IMR-90 (cell line): ENCODE measurements at regions not wholly inside any gene's neighbourhood (a gene's known extent, or its start where the extent isn't known, plus 50 kb on each side); places are given as distances from the start of the nearest gene placed in this dataset.

ENCODE experiments used
- ATAC-seq: fragments of 200-7000 bp; cut with Tn5 transposase; 2 replicates; pipeline ENCODE4 v1.9.1; 2020; ENCODE audit warnings: low read depth, mild to moderate bottlenecking, moderate library complexity
- BruUV-seq: library from RNA; stranded (reverse); fragments of 400-500 nt; replicated peaks from 2 replicates; lab custom pipeline; 2021; lab: Mats Ljungman, UMichigan
- CTCF ChIA-PET: fragments of 300-600 bp; formaldehyde crosslinking; extraction: SDS; loops from one replicate; lab custom pipeline; 2021; ENCODE audit warnings: antibody characterized with exemption; lab: Yijun Ruan, JAX
- POLR2A ChIA-PET: fragments of 300-600 bp; sonication (Branson Sonifier 250); formaldehyde crosslinking; loops from one replicate; lab custom pipeline; 2022; ENCODE audit warnings: antibody characterized with exemption; ENCODE audit not compliant: unreplicated experiment; lab: Charles Lee
- DNase-seq: peaks from one replicate; pipeline ENCODE4 v3.0.0; 2013
- H2AFZ ChIP-seq: replicated peaks from 2 replicates; pipeline ENCODE3; 2013; ENCODE audit warnings: low read length, mild to moderate bottlenecking; ENCODE audit not compliant: poor library complexity
- H2AK5ac ChIP-seq: 2 replicates; pipeline ENCODE4 v1.6.1; 2013; ENCODE audit warnings: low read depth, low read length, inconsistent platforms
- H2AK9ac ChIP-seq: replicated peaks from 2 replicates; pipeline ENCODE3; 2013; ENCODE audit warnings: mild to moderate bottlenecking, low read depth, low read length, moderate library complexity; ENCODE audit not compliant: poor library complexity
- H2BK120ac ChIP-seq: 2 replicates; pipeline ENCODE4 v1.6.1; 2013; ENCODE audit warnings: low read depth, low read length, inconsistent platforms
- H2BK15ac ChIP-seq: 3 replicates; pipeline ENCODE4 v1.6.1; 2013; ENCODE audit warnings: low read depth, low read length, inconsistent platforms
- H2BK20ac ChIP-seq: 2 replicates; pipeline ENCODE4 v1.6.1; 2013; ENCODE audit warnings: low read depth, mild to moderate bottlenecking, inconsistent platforms, low read length, moderate library complexity
- H2BK5ac ChIP-seq: 2 replicates; pipeline ENCODE4 v1.6.1; 2013; ENCODE audit warnings: mild to moderate bottlenecking, low read depth, low read length, inconsistent platforms; ENCODE audit not compliant: poor library complexity, severe bottlenecking
- H3K14ac ChIP-seq: replicated peaks from 2 replicates; pipeline ENCODE4 v1.6.1; 2013; ENCODE audit warnings: low read depth, low read length, inconsistent platforms
- H3K18ac ChIP-seq: 2 replicates; pipeline ENCODE4 v1.6.1; 2013; ENCODE audit warnings: low read depth, low read length, control low read depth
- H3K23ac ChIP-seq: 2 replicates; pipeline ENCODE4 v1.6.1; 2013; ENCODE audit warnings: low read depth, low read length, inconsistent platforms
- H3K27ac ChIP-seq: 2 replicates; pipeline ENCODE4 v1.5.1; 2013; ENCODE audit warnings: mild to moderate bottlenecking, control low read depth, low read length; ENCODE audit not compliant: insufficient read depth
- H3K27me3 ChIP-seq: 2 replicates; pipeline ENCODE4 v1.6.1; 2013; ENCODE audit warnings: low read length; ENCODE audit not compliant: control insufficient read depth, insufficient read depth
- H3K36me3 ChIP-seq: 2 replicates; pipeline ENCODE4 v1.6.1; 2013; ENCODE audit warnings: low read length, mixed read lengths; ENCODE audit not compliant: control insufficient read depth, insufficient read depth
- H3K4ac ChIP-seq: 2 replicates; pipeline ENCODE4 v1.6.1; 2013; ENCODE audit warnings: low read depth, low read length, inconsistent platforms
- H3K4me1 ChIP-seq: 2 replicates; pipeline ENCODE4 v1.6.1; 2013; ENCODE audit warnings: low read length, mixed read lengths; ENCODE audit not compliant: control insufficient read depth, insufficient read depth
- H3K4me2 ChIP-seq: 2 replicates; pipeline ENCODE4 v1.6.1; 2013; ENCODE audit warnings: low read depth, mild to moderate bottlenecking, control low read depth, low read length, moderate library complexity
- H3K4me3 ChIP-seq: 2 replicates; pipeline ENCODE4 v1.5.1; 2013; ENCODE audit warnings: low read depth, mild to moderate bottlenecking, control low read depth, low read length, moderate library complexity; ENCODE audit not compliant: insufficient read depth
- H3K56ac ChIP-seq: 2 replicates; pipeline ENCODE4 v1.6.1; 2013; ENCODE audit warnings: low read length, inconsistent platforms; ENCODE audit not compliant: insufficient read depth; ENCODE audit errors: extremely low read depth
- H3K79me1 ChIP-seq, 2 experiments: 2 replicates each; pipeline ENCODE4 v1.6.1; 2013; ENCODE audit warnings: low read length in 2 of 2, inconsistent platforms in 1 of 2, low read depth in 1 of 2
- H3K9ac ChIP-seq: 2 replicates; pipeline ENCODE4 v1.6.1; 2013; ENCODE audit warnings: low read depth, low read length, control low read depth
- H3K9me1 ChIP-seq: 2 replicates; pipeline ENCODE4 v1.6.1; 2013; ENCODE audit warnings: low read length, inconsistent platforms; ENCODE audit not compliant: insufficient read depth
- H3K9me3 ChIP-seq: 2 replicates; pipeline ENCODE4 v1.6.1; 2013; ENCODE audit warnings: low read length; ENCODE audit not compliant: control insufficient read depth, insufficient read depth
- H4K20me1 ChIP-seq: 2 replicates; pipeline ENCODE4 v1.6.1; 2013; ENCODE audit warnings: low read length, inconsistent platforms; ENCODE audit not compliant: insufficient read depth
- H4K5ac ChIP-seq: 2 replicates; pipeline ENCODE4 v1.6.1; 2013; ENCODE audit warnings: mild to moderate bottlenecking, low read depth, low read length, control low read depth
- H4K8ac ChIP-seq, 2 experiments: 2 replicates each; pipeline ENCODE4 v1.6.1; 2013; ENCODE audit warnings: low read depth in 2 of 2, low read length in 2 of 2, control low read depth in 1 of 2, inconsistent platforms in 1 of 2
- H4K91ac ChIP-seq: 2 replicates; pipeline ENCODE4 v1.6.1; 2013; ENCODE audit warnings: low read depth, low read length, inconsistent platforms; ENCODE audit not compliant: insufficient read depth
- BHLHE40 ChIP-seq: fragments of 150-350 bp; IDR thresholded peaks from 2 replicates; pipeline ENCODE4 v1.6.1; 2016; ENCODE audit warnings: mild to moderate bottlenecking, low read depth, low read length
- CHD1 ChIP-seq: IDR thresholded peaks from 2 replicates; pipeline ENCODE4 v1.6.1; 2012; ENCODE audit warnings: low read depth, low read length, improper control_type of control experiment
- MAFK ChIP-seq: IDR thresholded peaks from 2 replicates; pipeline ENCODE4 v1.6.1; 2012; ENCODE audit warnings: low read depth, low read length, improper control_type of control experiment
- NFE2L2 ChIP-seq: fragments of 150-350 bp; IDR thresholded peaks from 2 replicates; pipeline ENCODE4 v1.6.1; 2016; ENCODE audit warnings: low read depth, mild to moderate bottlenecking, low read length
- POLR2A ChIP-seq: IDR thresholded peaks from 2 replicates; pipeline ENCODE4 v1.6.1; 2012; ENCODE audit warnings: mild to moderate bottlenecking, low read depth, low read length
- RCOR1 ChIP-seq: IDR thresholded peaks from 2 replicates; pipeline ENCODE4 v1.6.1; 2012; ENCODE audit warnings: mild to moderate bottlenecking, low read length, improper control_type of control experiment; ENCODE audit not compliant: insufficient replicate concordance
- RFX5 ChIP-seq: IDR thresholded peaks from 2 replicates; pipeline ENCODE4 v1.8.0; 2012; ENCODE audit warnings: low read depth, mild to moderate bottlenecking, low read length, moderate library complexity
- WGBS, 2 experiments: methylation state at CpG; one replicate each; pipeline versions ENCODE4 v1.1.5 to v1.1.7; 2013; ENCODE audit warnings: missing lambda C conversion rate in 2 of 2; ENCODE audit not compliant: insufficient read length in 1 of 2; ENCODE audit errors: extremely low coverage in 2 of 2; 5-methylcytosine and 5-hydroxymethylcytosine counted together
- dilution Hi-C: fragments of 300-500 bp; cut with HindIII; formaldehyde crosslinking; loops from one replicate; pipeline ENCODE4 v1.14.3; 2018; ENCODE audit warnings: low sequenced_read_pairs; ENCODE audit not compliant: unreplicated experiment
- in situ Hi-C: fragments of 300-500 bp; cut with MboI; formaldehyde crosslinking; loops from 3 replicates; pipeline ENCODE4 v1.14.3; 2019; ENCODE audit warnings: low sequenced_read_pairs, inconsistent platforms, mixed read lengths
- intact Hi-C: fragments of 100-400 bp; cut with micrococcal nuclease; formaldehyde crosslinking; loops from 2 replicates; pipeline ENCODE4 v1.10.0; 2022
- TF ChIP-seq, protein P1 (sequence below): fragments of 150-350 bp; IDR thresholded peaks from 2 replicates; pipeline ENCODE4 v1.6.1; 2017; ENCODE audit warnings: mild to moderate bottlenecking, antibody characterized with exemption, low read length, low read depth
- TF ChIP-seq, protein P2 (sequence below): fragments of 150-350 bp; IDR thresholded peaks from 2 replicates; pipeline ENCODE4 v1.6.1; 2016; ENCODE audit warnings: low read depth, mild to moderate bottlenecking, low read length, moderate library complexity, borderline replicate concordance
- TF ChIP-seq, protein P3 (sequence below): conservative IDR thresholded peaks from 2 replicates; pipeline ENCODE4 v1.5.1; 2012; ENCODE audit warnings: mild to moderate bottlenecking, low read depth, low read length, improper control_type of control experiment

GRCh38 chr2:118239284-118239683 is 151.0 kb downstream of the INSIG2 start:
- Histone ChIP-seq H2BK5ac (no peak overlapping the region), H2BK20ac (no peak overlapping the region), H3K9ac (no peak overlapping the region), H4K5ac (no peak overlapping the region), H2BK120ac (no peak overlapping the region), H3K27me3 (no peaks in the 10 kb centered on the region), H3K79me1 (no peaks in the 10 kb centered on the region), H3K9me3 (no peaks in the 10 kb centered on the region), H2BK15ac (no peak overlapping the region), H3K14ac (no peak overlapping the region), H2AK5ac (no peak overlapping the region), H2AK9ac (no peak overlapping the region), H3K27ac (no peak overlapping the region), H4K8ac (no peak overlapping the region), H4K91ac (no peak overlapping the region), H3K4ac (no peak overlapping the region), H3K56ac (no peak overlapping the region), H3K9me1 (no peaks in the 10 kb centered on the region), H4K20me1 (no peaks in the 10 kb centered on the region), H3K18ac (no peak overlapping the region), H3K4me3 (no peak overlapping the region), H3K4me1 (no peaks in the 10 kb centered on the region), H3K23ac (no peak overlapping the region), H3K36me3 (no peaks in the 10 kb centered on the region), H3K4me2 (no peak overlapping the region), H2AFZ (no peak overlapping the region)
- CTCF ChIA-PET: no interaction called here
- DNase-seq (no peak), ATAC-seq (no peak)
- dilution Hi-C loops (no loop called here), intact Hi-C loops (no loop called here), in situ Hi-C loops (no loop called here)
- POLR2A ChIA-PET: no interaction called here
- no CpG with 5 or more reads among the region's 5 CpGs for WGBS, 2 experiments
- no TSS peak for BruUV-seq
- TF ChIP-seq RCOR1: no peak
- TF ChIP-seq, protein P1, sequence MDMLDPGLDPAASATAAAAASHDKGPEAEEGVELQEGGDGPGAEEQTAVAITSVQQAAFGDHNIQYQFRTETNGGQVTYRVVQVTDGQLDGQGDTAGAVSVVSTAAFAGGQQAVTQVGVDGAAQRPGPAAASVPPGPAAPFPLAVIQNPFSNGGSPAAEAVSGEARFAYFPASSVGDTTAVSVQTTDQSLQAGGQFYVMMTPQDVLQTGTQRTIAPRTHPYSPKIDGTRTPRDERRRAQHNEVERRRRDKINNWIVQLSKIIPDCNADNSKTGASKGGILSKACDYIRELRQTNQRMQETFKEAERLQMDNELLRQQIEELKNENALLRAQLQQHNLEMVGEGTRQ: no peak
- TF ChIP-seq, protein P2, sequence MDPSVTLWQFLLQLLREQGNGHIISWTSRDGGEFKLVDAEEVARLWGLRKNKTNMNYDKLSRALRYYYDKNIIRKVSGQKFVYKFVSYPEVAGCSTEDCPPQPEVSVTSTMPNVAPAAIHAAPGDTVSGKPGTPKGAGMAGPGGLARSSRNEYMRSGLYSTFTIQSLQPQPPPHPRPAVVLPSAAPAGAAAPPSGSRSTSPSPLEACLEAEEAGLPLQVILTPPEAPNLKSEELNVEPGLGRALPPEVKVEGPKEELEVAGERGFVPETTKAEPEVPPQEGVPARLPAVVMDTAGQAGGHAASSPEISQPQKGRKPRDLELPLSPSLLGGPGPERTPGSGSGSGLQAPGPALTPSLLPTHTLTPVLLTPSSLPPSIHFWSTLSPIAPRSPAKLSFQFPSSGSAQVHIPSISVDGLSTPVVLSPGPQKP: no peak
- no peak for TF ChIP-seq MAFK
- TF ChIP-seq, protein P3, sequence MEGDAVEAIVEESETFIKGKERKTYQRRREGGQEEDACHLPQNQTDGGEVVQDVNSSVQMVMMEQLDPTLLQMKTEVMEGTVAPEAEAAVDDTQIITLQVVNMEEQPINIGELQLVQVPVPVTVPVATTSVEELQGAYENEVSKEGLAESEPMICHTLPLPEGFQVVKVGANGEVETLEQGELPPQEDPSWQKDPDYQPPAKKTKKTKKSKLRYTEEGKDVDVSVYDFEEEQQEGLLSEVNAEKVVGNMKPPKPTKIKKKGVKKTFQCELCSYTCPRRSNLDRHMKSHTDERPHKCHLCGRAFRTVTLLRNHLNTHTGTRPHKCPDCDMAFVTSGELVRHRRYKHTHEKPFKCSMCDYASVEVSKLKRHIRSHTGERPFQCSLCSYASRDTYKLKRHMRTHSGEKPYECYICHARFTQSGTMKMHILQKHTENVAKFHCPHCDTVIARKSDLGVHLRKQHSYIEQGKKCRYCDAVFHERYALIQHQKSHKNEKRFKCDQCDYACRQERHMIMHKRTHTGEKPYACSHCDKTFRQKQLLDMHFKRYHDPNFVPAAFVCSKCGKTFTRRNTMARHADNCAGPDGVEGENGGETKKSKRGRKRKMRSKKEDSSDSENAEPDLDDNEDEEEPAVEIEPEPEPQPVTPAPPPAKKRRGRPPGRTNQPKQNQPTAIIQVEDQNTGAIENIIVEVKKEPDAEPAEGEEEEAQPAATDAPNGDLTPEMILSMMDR: no peak
- no peak for TF ChIP-seq CHD1
- TF ChIP-seq POLR2A: no peak
- no peak for TF ChIP-seq BHLHE40
- TF ChIP-seq RFX5: no peak
- no peak for TF ChIP-seq NFE2L2
